ENCODE measurements at regions not wholly inside any gene's neighbourhood (a gene's known extent, or its start where the extent isn't known, plus 50 kb on each side); places are given as distances from the start of the nearest gene placed in this dataset.

DNA sequence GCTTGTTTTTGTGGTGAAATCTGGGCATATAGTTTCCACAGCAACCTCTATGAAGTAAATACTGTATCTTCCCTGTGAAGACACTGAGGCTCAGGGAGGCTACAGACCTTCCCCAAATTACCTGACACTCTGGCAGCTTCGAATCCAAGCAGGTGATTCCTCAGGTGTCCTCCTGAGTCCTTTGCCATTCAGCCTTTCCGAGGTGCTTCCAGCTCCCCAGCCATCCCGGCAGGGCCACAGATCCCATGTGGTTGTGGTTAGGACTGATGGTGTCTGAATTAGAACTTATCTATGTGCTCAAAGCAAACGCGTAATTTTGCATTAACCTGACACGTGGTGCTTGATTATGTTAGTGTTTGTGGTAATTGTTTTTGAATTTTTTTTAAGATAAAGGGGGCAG is 785.6 kb downstream of the BRD1 start:
- TF ChIP-seq CTCF (CRISPR knock-in tag; IDR thresholded peaks at IDR 0.05) (no peak), ASH2L (IDR thresholded peaks at IDR 0.05; ENCODE audit: insufficient read length, low read depth, low read length) (no peak), TCF7L2 (IDR thresholded peaks at IDR 0.05; ENCODE audit: low read depth, low read length) (no peak), CHD2 (IDR thresholded peaks at IDR 0.05; ENCODE audit: low read depth, low read length) (no peak)

Measured in HepG2 (cell line).